Suprapubic skin (tissue), 4 donors: ENCODE measurements at regions not wholly inside any gene's neighbourhood (a gene's known extent, or its start where the extent isn't known, plus 50 kb on each side); places are given as distances from the start of the nearest gene placed in this dataset.

ENCODE experiments used
- DNase-seq, 2 donors: peaks; one replicate each; pipeline ENCODE4 v3.0.0-alpha.2; 2019; ENCODE audit warnings: low spot score in 2 of 2
- H3K27ac ChIP-seq: fragments of 200-600 bp; sonication (generic); one replicate; pipeline ENCODE4 v1.5.1; 2019
- H3K27me3 ChIP-seq: fragments of 200-600 bp; sonication (generic); one replicate; pipeline ENCODE4 v1.5.1; 2019
- H3K36me3 ChIP-seq: fragments of 200-600 bp; sonication (generic); one replicate; pipeline ENCODE4 v1.5.1; 2019
- H3K4me1 ChIP-seq: fragments of 200-600 bp; sonication (generic); one replicate; pipeline ENCODE4 v1.5.1; 2019
- H3K4me3 ChIP-seq: fragments of 200-600 bp; sonication (generic); one replicate; pipeline ENCODE4 v1.5.1; 2019; ENCODE audit warnings: mild to moderate bottlenecking
- H3K9me3 ChIP-seq: fragments of 200-600 bp; sonication (generic); one replicate; pipeline ENCODE4 v1.5.1; 2019
- CTCF ChIP-seq, 2 donors: fragments of 200-600 bp in 1 of 2; fragments of 450-650 bp in 1 of 2; sonication (generic) in 1 of 2; IDR thresholded peaks; one replicate each; pipeline ENCODE4 v1.5.1; 2016 to 2019; ENCODE audit warnings: antibody characterized with exemption in 2 of 2, mild to moderate bottlenecking in 1 of 2, moderate library complexity in 1 of 2
- EP300 ChIP-seq: sonication (generic); formaldehyde crosslinking; IDR thresholded peaks from one replicate; pipeline ENCODE4 v1.6.1; 2017; ENCODE audit warnings: antibody characterized with exemption
- POLR2A ChIP-seq, 2 donors: fragments of 450-650 bp; IDR thresholded peaks; one replicate each; pipeline ENCODE4 v1.6.1; 2017; ENCODE audit warnings: antibody characterized with exemption in 2 of 2, mild to moderate bottlenecking in 2 of 2, moderate library complexity in 2 of 2
- POLR2AphosphoS5 ChIP-seq, 3 donors: sonication (generic); formaldehyde crosslinking; IDR thresholded peaks; one replicate each; pipeline ENCODE4 v1.6.1; 2017; ENCODE audit warnings: antibody characterized with exemption in 3 of 3
- whole genome bisulfite sequencing: methylation state at CpG from one replicate; pipeline ENCODE4 v1.1.5; 2018; 5-methylcytosine and 5-hydroxymethylcytosine counted together

GRCh38 chr20:40860487-40860902 lies 168.1 kb upstream of the TOP1 start:
- WGBS: 50% methylated on average over 3 of the region's 8 CpGs
- Histone ChIP-seq H3K9me3 (no peaks in the 10 kb centered on the region), H3K36me3 (no peaks in the 10 kb centered on the region), H3K4me1 (peaks cover 2% of the 10 kb centered on the region), H3K27ac (no peak overlapping the region), H3K27me3 (no peaks in the 10 kb centered on the region), H3K4me3 (no peak overlapping the region)
- TF ChIP-seq POLR2A (IDR thresholded peaks at IDR 0.05): no peak
- no peak for TF ChIP-seq EP300
- no peak for TF ChIP-seq CTCF (IDR thresholded peaks at IDR 0.05)
- TF ChIP-seq POLR2AphosphoS5 (IDR thresholded peaks at IDR 0.05): no peak
- no peak for DNase-seq

GRCh38 chr20:40861427-40862008 lies 167.1 kb upstream of the TOP1 start:
- TF ChIP-seq POLR2AphosphoS5 (IDR thresholded peaks at IDR 0.05) (no peak), CTCF (IDR thresholded peaks at IDR 0.05) (no peak), EP300 (no peak), POLR2A (IDR thresholded peaks at IDR 0.05) (no peak)
- no peak for DNase-seq
- H3K27ac ChIP-seq: no peak overlapping the region
- no peak overlapping the region for H3K4me3 ChIP-seq
- 84% methylated on average over 7 of the region's 11 CpGs for WGBS
- H3K9me3 ChIP-seq: no peaks in the 10 kb centered on the region
- H3K27me3 ChIP-seq: no peaks in the 10 kb centered on the region
- H3K36me3 ChIP-seq: no peaks in the 10 kb centered on the region
- H3K4me1 ChIP-seq: peaks cover 2% of the 10 kb centered on the region

- DNase-seq: no peak
- Histone ChIP-seq H3K36me3 (no peaks in the 10 kb centered on the region), H3K4me1 (peaks cover 2% of the 10 kb centered on the region), H3K27me3 (no peaks in the 10 kb centered on the region), H3K4me3 (no peak overlapping the region), H3K9me3 (no peaks in the 10 kb centered on the region), H3K27ac (no peak overlapping the region)
- 89% methylated on average over 3 of the region's 3 CpGs for WGBS
- no peak for TF ChIP-seq POLR2AphosphoS5 (IDR thresholded peaks at IDR 0.05)
- TF ChIP-seq POLR2A (IDR thresholded peaks at IDR 0.05): no peak
- TF ChIP-seq EP300: no peak
- TF ChIP-seq CTCF (IDR thresholded peaks at IDR 0.05): no peak
Measured at GRCh38 chr20:40863355-40863919, 165.2 kb upstream of the TOP1 start.

GRCh38 chr20:40864470-40864869 lies 164.2 kb upstream of the TOP1 start:
- Histone ChIP-seq H3K36me3 (no peaks in the 10 kb centered on the region), H3K27ac (no peak overlapping the region), H3K9me3 (no peaks in the 10 kb centered on the region), H3K4me3 (no peak overlapping the region), H3K27me3 (no peaks in the 10 kb centered on the region), H3K4me1 (peaks cover 7% of the 10 kb centered on the region)
- 97% methylated on average over 1 of the region's 1 CpG for WGBS
- TF ChIP-seq CTCF (IDR thresholded peaks at IDR 0.05) (no peak), EP300 (no peak), POLR2AphosphoS5 (IDR thresholded peaks at IDR 0.05) (no peak), POLR2A (IDR thresholded peaks at IDR 0.05) (no peak)
- no peak for DNase-seq

- 63% methylated on average over 3 of the region's 3 CpGs for WGBS
- Histone ChIP-seq H3K36me3 (no peaks in the 10 kb centered on the region), H3K27me3 (no peaks in the 10 kb centered on the region), H3K9me3 (no peaks in the 10 kb centered on the region), H3K27ac (no peak overlapping the region), H3K4me3 (no peak overlapping the region), H3K4me1 (peaks cover 7% of the 10 kb centered on the region)
- TF ChIP-seq POLR2AphosphoS5 (IDR thresholded peaks at IDR 0.05): no peak
- no peak for TF ChIP-seq CTCF (IDR thresholded peaks at IDR 0.05)
- no peak for TF ChIP-seq POLR2A (IDR thresholded peaks at IDR 0.05)
- TF ChIP-seq EP300: no peak
- no peak for DNase-seq
Measured at GRCh38 chr20:40865095-40865494, 163.5 kb upstream of the TOP1 start.
